ENCODE measurements at regions not wholly inside any gene's neighbourhood (a gene's known extent, or its start where the extent isn't known, plus 50 kb on each side); places are given as distances from the start of the nearest gene placed in this dataset.

- intact Hi-C loops (cut with DNase I): no loop called here
- WGBS, 2 donors: 93% methylated on average over 4 of the region's 4 CpGs
These were observed 59.4 kb upstream of the CTBP2 start for GRCh38 chr10:125219776-125220175.

GRCh38 chr10:125218967-125219366 lies 58.6 kb upstream of the CTBP2 start:
- no peaks in the 10 kb centered on the region for H3K9me3 ChIP-seq
- no peak overlapping the region for H3K4me3 ChIP-seq
- FAIRE-seq (no peak), ATAC-seq (no peak), DNase-seq (no peak)
- no peaks in the 10 kb centered on the region for H3K36me3 ChIP-seq
- no peak overlapping the region for H3K27ac ChIP-seq
- H3K27me3 ChIP-seq: no peaks in the 10 kb centered on the region
- WGBS, 2 donors: 89 to 95% methylated on average over 4 of the region's 4 CpGs
- intact Hi-C loops (cut with DNase I): no loop called here
- H3K4me1 ChIP-seq: no peaks in the 10 kb centered on the region
- no peak for TF ChIP-seq CTCF (IDR thresholded peaks at IDR 0.05)

More at GRCh38 chr10:125219776-125220175, 59.4 kb upstream of the CTBP2 start:
- H3K4me1 ChIP-seq: no peaks in the 10 kb centered on the region
- no peak overlapping the region for H3K27ac ChIP-seq
- H3K9me3 ChIP-seq: no peaks in the 10 kb centered on the region
- no peak for TF ChIP-seq CTCF (IDR thresholded peaks at IDR 0.05)
- H3K36me3 ChIP-seq: no peaks in the 10 kb centered on the region
- no peak for DNase-seq
- ATAC-seq: no peak
- H3K4me3 ChIP-seq: no peak overlapping the region
- no peak for FAIRE-seq
- no peaks in the 10 kb centered on the region for H3K27me3 ChIP-seq

- ATAC-seq (peak in 1 of 4 donors; percentile 21), DNase-seq (no peak), FAIRE-seq (no peak)
- WGBS, 2 donors: 84 to 86% methylated on average over 8 of the region's 8 CpGs
- Histone ChIP-seq H3K27ac (no peak overlapping the region), H3K4me3 (no peak overlapping the region), H3K9me3 (no peaks in the 10 kb centered on the region), H3K27me3 (no peaks in the 10 kb centered on the region), H3K36me3 (no peaks in the 10 kb centered on the region), H3K4me1 (peaks cover 0 to 4% (median 0%) of the 10 kb centered on the region in 3 donors)
- TF ChIP-seq CTCF (IDR thresholded peaks at IDR 0.05): no peak
- intact Hi-C loops (cut with DNase I): no loop called here
These were observed 57.8 kb upstream of the CTBP2 start for GRCh38 chr10:125217990-125218675.

DNA sequence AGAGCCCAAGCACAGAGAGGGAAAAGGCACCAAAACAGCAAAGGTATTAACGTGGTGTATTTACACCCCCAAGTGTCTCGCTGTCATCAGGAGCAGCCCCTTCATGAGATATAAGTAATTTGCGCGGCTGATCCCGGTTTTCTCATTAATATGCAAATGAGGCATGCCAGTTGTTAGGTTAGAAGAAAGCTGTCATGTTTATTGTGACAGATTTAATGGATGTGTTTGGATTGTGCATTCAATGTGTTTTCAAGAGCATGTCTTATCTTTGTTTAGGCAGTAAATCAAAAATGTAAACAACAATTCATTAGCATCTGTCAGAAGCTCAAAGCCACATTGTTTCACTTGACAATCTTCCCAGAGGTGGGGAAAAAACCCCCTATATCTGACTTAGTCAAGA lies 56.5 kb upstream of the CTBP2 start:
- FAIRE-seq (no peak), ATAC-seq (no peak)
- intact Hi-C loops (cut with DNase I): no loop called here

More for the DNA sequence above, 56.5 kb upstream of the CTBP2 start:
- WGBS, 2 donors: 53 to 64% methylated on average over 5 of the region's 5 CpGs
- Histone ChIP-seq H3K4me3 (no peak overlapping the region), H3K9me3 (no peaks in the 10 kb centered on the region), H3K27me3 (no peaks in the 10 kb centered on the region), H3K27ac (no peak overlapping the region), H3K4me1 (peaks cover 0 to 4% (median 0%) of the 10 kb centered on the region in 3 donors), H3K36me3 (no peaks in the 10 kb centered on the region)
- TF ChIP-seq CTCF (IDR thresholded peaks at IDR 0.05): no peak
- no peak for DNase-seq

Data from pancreas (tissue), 10 donors.